ENCODE measurements at regions not wholly inside any gene's neighbourhood (a gene's known extent, or its start where the extent isn't known, plus 50 kb on each side); places are given as distances from the start of the nearest gene placed in this dataset.

GRCh38 chr10:36354633-36355032, 712.5 kb upstream of the FZD8 start:
- no peak for DNase-seq

GRCh38 chr10:36351159-36351558, 709.1 kb upstream of the FZD8 start:
- no peak for DNase-seq

GRCh38 chr10:36349445-36350078, 707.5 kb upstream of the FZD8 start:
- DNase-seq, result no peak

GRCh38 chr10:36345807-36346206, 703.7 kb upstream of the FZD8 start:
- DNase-seq, result no peak

- DNase-seq, result no peak
Measured at GRCh38 chr10:36345175-36345533, 703.1 kb upstream of the FZD8 start.

GRCh38 chr10:36344240-36345174, 702.4 kb upstream of the FZD8 start:
- DNase-seq, result no peak

- DNase-seq, result no peak
Measured at GRCh38 chr10:36342781-36343180, 700.7 kb upstream of the FZD8 start.

GRCh38 chr10:36341471-36341870, 699.4 kb upstream of the FZD8 start:
- no peak for DNase-seq

- no peak for DNase-seq
Measured at GRCh38 chr10:36336315-36336714, 694.2 kb upstream of the FZD8 start.

- no peak for DNase-seq
Measured at GRCh38 chr10:36333446-36333845, 691.4 kb upstream of the FZD8 start.

GRCh38 chr10:36332926-36333325, 690.8 kb upstream of the FZD8 start:
- DNase-seq, result no peak

- DNase-seq, result no peak
Measured at GRCh38 chr10:36331121-36331520, 689.0 kb upstream of the FZD8 start.

- DNase-seq, result no peak
Measured at GRCh38 chr10:36325815-36326214, 683.7 kb upstream of the FZD8 start.

- DNase-seq, result no peak
Measured at GRCh38 chr10:36324831-36325230, 682.7 kb upstream of the FZD8 start.

- no peak for DNase-seq
Measured at GRCh38 chr10:36313142-36313541, 671.0 kb upstream of the FZD8 start.

GRCh38 chr10:36303896-36304295, 661.8 kb upstream of the FZD8 start:
- DNase-seq, result no peak

- no peak for DNase-seq
Measured at GRCh38 chr10:36302086-36302485, 660.0 kb upstream of the FZD8 start.

GRCh38 chr10:36301539-36301938, 659.4 kb upstream of the FZD8 start:
- DNase-seq, result no peak

GRCh38 chr10:36301139-36301538, 659.0 kb upstream of the FZD8 start:
- DNase-seq, result no peak

- no peak for DNase-seq
Measured at GRCh38 chr10:36283827-36284226, 641.7 kb upstream of the FZD8 start.

GRCh38 chr10:36281831-36282331, 639.8 kb upstream of the FZD8 start:
- no peak for DNase-seq

- no peak for DNase-seq
Measured at GRCh38 chr10:36280890-36281499, 638.9 kb upstream of the FZD8 start.

GRCh38 chr10:36280321-36280741, 638.2 kb upstream of the FZD8 start:
- DNase-seq, result no peak

GRCh38 chr10:36278176-36278575, 636.1 kb upstream of the FZD8 start:
- DNase-seq, result no peak

Data from SW 1271 (cell line).